ENCODE measurements at regions not wholly inside any gene's neighbourhood (a gene's known extent, or its start where the extent isn't known, plus 50 kb on each side); places are given as distances from the start of the nearest gene placed in this dataset.

DNA sequence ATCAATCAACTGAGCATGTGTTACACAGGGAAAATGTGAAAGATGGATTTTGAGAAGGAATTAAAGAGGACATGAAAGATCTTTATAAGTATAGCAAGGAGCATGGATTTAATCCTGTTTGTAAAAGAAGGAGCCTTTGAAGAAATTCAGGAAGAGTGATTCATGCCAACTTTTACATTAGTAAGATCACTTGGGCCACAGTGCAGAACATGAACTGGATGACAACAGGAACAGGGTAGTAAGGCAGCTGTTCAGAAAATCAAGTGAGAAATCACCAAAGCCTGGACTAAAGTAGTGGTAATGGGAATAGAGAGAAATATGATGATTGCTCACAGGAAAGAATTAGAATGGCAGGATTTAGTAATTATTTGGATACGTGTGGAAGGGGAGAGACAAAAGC lies 265.7 kb upstream of the PCDH7 start:
- TF ChIP-seq, protein P1, sequence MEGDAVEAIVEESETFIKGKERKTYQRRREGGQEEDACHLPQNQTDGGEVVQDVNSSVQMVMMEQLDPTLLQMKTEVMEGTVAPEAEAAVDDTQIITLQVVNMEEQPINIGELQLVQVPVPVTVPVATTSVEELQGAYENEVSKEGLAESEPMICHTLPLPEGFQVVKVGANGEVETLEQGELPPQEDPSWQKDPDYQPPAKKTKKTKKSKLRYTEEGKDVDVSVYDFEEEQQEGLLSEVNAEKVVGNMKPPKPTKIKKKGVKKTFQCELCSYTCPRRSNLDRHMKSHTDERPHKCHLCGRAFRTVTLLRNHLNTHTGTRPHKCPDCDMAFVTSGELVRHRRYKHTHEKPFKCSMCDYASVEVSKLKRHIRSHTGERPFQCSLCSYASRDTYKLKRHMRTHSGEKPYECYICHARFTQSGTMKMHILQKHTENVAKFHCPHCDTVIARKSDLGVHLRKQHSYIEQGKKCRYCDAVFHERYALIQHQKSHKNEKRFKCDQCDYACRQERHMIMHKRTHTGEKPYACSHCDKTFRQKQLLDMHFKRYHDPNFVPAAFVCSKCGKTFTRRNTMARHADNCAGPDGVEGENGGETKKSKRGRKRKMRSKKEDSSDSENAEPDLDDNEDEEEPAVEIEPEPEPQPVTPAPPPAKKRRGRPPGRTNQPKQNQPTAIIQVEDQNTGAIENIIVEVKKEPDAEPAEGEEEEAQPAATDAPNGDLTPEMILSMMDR (IDR thresholded peaks at IDR 0.05), result no peak
- no peak for TF ChIP-seq EZH2 (IDR thresholded peaks at IDR 0.05; ENCODE audit: borderline replicate concordance, insufficient read depth, low read depth, low read length, poor library complexity, severe bottlenecking)

Data from B cell (primary cell).